SJCRH30 (cell line): ENCODE measurements at regions not wholly inside any gene's neighbourhood (a gene's known extent, or its start where the extent isn't known, plus 50 kb on each side); places are given as distances from the start of the nearest gene placed in this dataset.

Experiments
- DNase-seq, 2 experiments: peaks; one replicate each; pipeline ENCODE4 v3.0.0-alpha.2; 2015 to 2020
- H3K27ac ChIP-seq: fragments of 250-450 bp; sonication (Bioruptor Pico); 2 replicates; pipeline ENCODE4 v1.5.1; 2020; ENCODE audit warnings: mild to moderate bottlenecking, moderate library complexity
- H3K27me3 ChIP-seq: fragments of 250-450 bp; sonication (Bioruptor Pico); 2 replicates; pipeline ENCODE4 v1.5.1; 2020; ENCODE audit warnings: mild to moderate bottlenecking, moderate library complexity
- H3K36me3 ChIP-seq: fragments of 250-450 bp; sonication (Bioruptor Pico); 2 replicates; pipeline ENCODE4 v1.5.1; 2020; ENCODE audit warnings: mild to moderate bottlenecking, moderate library complexity
- H3K4me1 ChIP-seq: fragments of 250-450 bp; sonication (Bioruptor Pico); 2 replicates; pipeline ENCODE4 v1.5.1; 2020; ENCODE audit warnings: mild to moderate bottlenecking, moderate library complexity
- H3K4me3 ChIP-seq: fragments of 250-450 bp; sonication (Bioruptor Pico); 2 replicates; pipeline ENCODE4 v1.5.1; 2020; ENCODE audit warnings: mild to moderate bottlenecking, moderate library complexity
- H3K9me3 ChIP-seq: fragments of 250-450 bp; sonication (Bioruptor Pico); replicated peaks from 2 replicates; pipeline ENCODE4 v1.5.1; 2020; ENCODE audit warnings: mild to moderate bottlenecking, moderate library complexity

- Histone ChIP-seq H3K36me3 (no peaks in the 10 kb centered on the region), H3K9me3 (no peaks in the 10 kb centered on the region), H3K27me3 (no peaks in the 10 kb centered on the region), H3K27ac (no peak overlapping the region), H3K4me3 (no peak overlapping the region), H3K4me1 (peaks cover 8% of the 10 kb centered on the region; the same call in 1 of the 2 replicates)
- DNase-seq = peak; percentile 5 to 51
Observed at GRCh38 chr10:58919927-58920654, 256.4 kb upstream of the PHYHIPL start.

DNA sequence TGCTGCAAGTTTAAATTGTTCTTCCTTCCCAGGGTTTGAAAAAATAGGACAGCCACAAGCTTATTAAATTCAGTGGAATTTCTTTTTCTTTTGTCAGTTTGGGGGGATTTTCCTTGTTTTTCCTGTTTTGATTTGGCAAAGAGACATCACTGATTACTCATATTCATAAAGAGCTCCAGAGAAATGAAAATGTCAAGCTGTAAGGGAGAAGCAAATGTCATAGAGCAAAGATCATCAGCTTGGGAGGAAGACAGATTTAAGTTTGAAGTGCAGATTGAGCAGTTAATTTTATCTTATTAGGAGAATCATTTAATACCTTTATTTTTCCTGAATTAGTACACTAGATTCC, 255.8 kb upstream of the PHYHIPL start:
- Histone ChIP-seq H3K27ac (no peak overlapping the region), H3K27me3 (no peaks in the 10 kb centered on the region), H3K4me1 (peaks cover 8% of the 10 kb centered on the region; the same call in 1 of the 2 replicates), H3K9me3 (no peaks in the 10 kb centered on the region), H3K36me3 (no peaks in the 10 kb centered on the region), H3K4me3 (no peak overlapping the region)
- no peak for DNase-seq

- no peaks in the 10 kb centered on the region for H3K27me3 ChIP-seq
- H3K9me3 ChIP-seq = no peaks in the 10 kb centered on the region
- peaks cover 8% of the 10 kb centered on the region; the same call in 1 of the 2 replicates for H3K4me1 ChIP-seq
- no peak overlapping the region for H3K27ac ChIP-seq
- DNase-seq = no peak
- H3K4me3 ChIP-seq = no peak overlapping the region
- H3K36me3 ChIP-seq = no peaks in the 10 kb centered on the region
Observed at GRCh38 chr10:58921421-58921855, 255.0 kb upstream of the PHYHIPL start.

DNA sequence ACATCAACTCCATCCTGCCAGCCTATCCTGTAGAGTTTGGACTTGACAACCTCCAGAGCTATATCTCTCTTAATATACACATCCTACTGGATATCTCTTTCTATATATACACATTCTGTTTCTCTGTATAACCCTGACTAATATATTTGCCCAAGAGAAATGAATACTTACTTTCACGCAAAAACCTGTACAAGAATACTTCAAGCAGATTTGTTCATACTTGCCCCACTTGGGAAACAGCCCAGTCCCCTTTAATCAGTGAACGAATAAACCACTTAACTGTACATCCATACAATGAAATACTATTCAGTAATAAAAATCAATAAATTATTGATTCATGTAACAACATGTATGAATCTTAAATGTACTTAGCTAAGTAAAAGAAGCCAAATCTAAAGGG, 251.1 kb upstream of the PHYHIPL start:
- Histone ChIP-seq H3K36me3 (no peaks in the 10 kb centered on the region), H3K4me3 (no peak overlapping the region), H3K27ac (no peak overlapping the region), H3K4me1 (peaks cover 3% of the 10 kb centered on the region; the same call in 1 of the 2 replicates), H3K27me3 (no peaks in the 10 kb centered on the region), H3K9me3 (no peaks in the 10 kb centered on the region)
- no peak for DNase-seq

DNA sequence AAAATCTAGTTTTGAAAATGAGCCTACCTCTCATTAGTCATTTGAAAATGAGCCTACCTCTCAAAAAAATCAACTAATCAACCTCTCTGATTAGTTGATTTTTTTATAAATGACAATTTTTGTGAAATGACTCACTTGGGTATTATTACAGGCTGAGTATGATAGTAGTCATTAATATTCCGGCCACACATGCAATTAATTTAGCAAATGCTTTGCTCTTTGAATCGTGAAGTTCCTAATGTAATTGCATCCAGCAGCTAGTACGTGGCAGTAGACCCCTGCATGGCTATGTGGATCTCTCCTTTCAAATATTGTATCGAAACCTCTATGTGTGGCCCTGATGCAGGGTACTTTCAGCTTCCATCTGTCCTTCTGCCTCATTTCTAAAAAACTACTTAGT, 245.9 kb upstream of the PHYHIPL start:
- no peaks in the 10 kb centered on the region for H3K36me3 ChIP-seq
- no peaks in the 10 kb centered on the region for H3K27me3 ChIP-seq
- DNase-seq = no peak
- no peak overlapping the region for H3K27ac ChIP-seq
- H3K4me3 ChIP-seq = no peak overlapping the region
- H3K9me3 ChIP-seq = no peaks in the 10 kb centered on the region
- no peaks in the 10 kb centered on the region for H3K4me1 ChIP-seq

- H3K27me3 ChIP-seq = no peaks in the 10 kb centered on the region
- no peak overlapping the region for H3K4me3 ChIP-seq
- no peaks in the 10 kb centered on the region for H3K9me3 ChIP-seq
- DNase-seq = no peak
- H3K27ac ChIP-seq = no peak overlapping the region
- no peaks in the 10 kb centered on the region for H3K36me3 ChIP-seq
- no peaks in the 10 kb centered on the region for H3K4me1 ChIP-seq
Observed at GRCh38 chr10:58932126-58932525, 244.3 kb upstream of the PHYHIPL start.

- no peak overlapping the region for H3K27ac ChIP-seq
- H3K4me3 ChIP-seq = no peak overlapping the region
- no peaks in the 10 kb centered on the region for H3K27me3 ChIP-seq
- H3K36me3 ChIP-seq = no peaks in the 10 kb centered on the region
- DNase-seq = no peak
- H3K4me1 ChIP-seq = no peaks in the 10 kb centered on the region
- H3K9me3 ChIP-seq = no peaks in the 10 kb centered on the region
Observed at GRCh38 chr10:58932577-58933314, 243.7 kb upstream of the PHYHIPL start.

- DNase-seq = no peak
- Histone ChIP-seq H3K9me3 (no peaks in the 10 kb centered on the region), H3K4me3 (no peak overlapping the region), H3K27ac (no peak overlapping the region), H3K36me3 (no peaks in the 10 kb centered on the region), H3K4me1 (no peaks in the 10 kb centered on the region), H3K27me3 (no peaks in the 10 kb centered on the region)
Observed at GRCh38 chr10:58936364-58936763, 240.1 kb upstream of the PHYHIPL start.

GRCh38 chr10:58937423-58937822, 239.0 kb upstream of the PHYHIPL start:
- no peaks in the 10 kb centered on the region for H3K9me3 ChIP-seq
- no peaks in the 10 kb centered on the region for H3K36me3 ChIP-seq
- no peak for DNase-seq
- no peaks in the 10 kb centered on the region for H3K27me3 ChIP-seq
- no peaks in the 10 kb centered on the region for H3K4me1 ChIP-seq
- H3K4me3 ChIP-seq = no peak overlapping the region
- no peak overlapping the region for H3K27ac ChIP-seq

DNA sequence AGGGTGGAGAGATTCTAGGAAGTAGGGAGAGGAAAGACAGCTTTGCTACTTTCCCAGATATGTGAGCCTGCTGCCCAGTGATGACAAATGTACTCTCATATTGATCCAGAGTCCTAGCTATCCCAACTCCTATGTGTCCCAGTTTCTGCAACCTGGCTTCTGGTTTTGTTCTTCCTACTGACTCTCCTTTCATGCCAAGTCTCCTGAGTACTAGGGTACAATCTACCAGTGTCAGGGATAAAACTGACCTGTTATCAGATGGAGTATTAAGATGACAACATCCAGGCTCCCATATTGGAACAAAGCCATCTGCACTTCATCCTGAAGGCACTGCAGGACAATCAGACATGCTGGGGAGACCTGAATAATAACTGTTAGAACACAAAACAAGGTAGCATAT, 233.7 kb upstream of the PHYHIPL start:
- Histone ChIP-seq H3K9me3 (no peaks in the 10 kb centered on the region), H3K36me3 (no peaks in the 10 kb centered on the region), H3K4me3 (no peak overlapping the region), H3K27me3 (no peaks in the 10 kb centered on the region), H3K27ac (no peak overlapping the region), H3K4me1 (no peaks in the 10 kb centered on the region)
- no peak for DNase-seq

- no peak for DNase-seq
- Histone ChIP-seq H3K4me1 (no peaks in the 10 kb centered on the region), H3K9me3 (no peaks in the 10 kb centered on the region), H3K27me3 (no peaks in the 10 kb centered on the region), H3K4me3 (no peak overlapping the region), H3K36me3 (no peaks in the 10 kb centered on the region), H3K27ac (no peak overlapping the region)
Observed at GRCh38 chr10:58943256-58943890, 233.1 kb upstream of the PHYHIPL start.

DNA sequence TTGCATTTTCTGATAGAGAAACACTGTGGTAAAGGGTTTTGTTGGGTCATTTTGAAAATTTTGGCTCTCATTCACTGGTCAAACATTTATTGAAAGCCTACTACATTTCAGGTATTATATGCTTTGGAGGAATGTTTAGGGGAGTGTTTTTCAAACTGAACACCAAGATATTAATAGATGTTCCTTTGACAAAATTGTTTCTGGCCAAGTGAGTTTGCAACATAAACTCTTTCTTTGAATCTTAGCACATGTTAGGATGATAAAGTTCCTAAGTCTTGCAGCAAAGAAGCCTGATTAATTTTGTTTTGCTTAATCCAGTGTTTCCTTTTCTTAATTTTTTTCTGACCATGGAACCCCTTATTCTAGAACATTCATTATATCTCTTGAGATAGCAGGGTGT, 232.5 kb upstream of the PHYHIPL start:
- H3K27ac ChIP-seq = no peak overlapping the region
- H3K36me3 ChIP-seq = no peaks in the 10 kb centered on the region
- DNase-seq = no peak
- H3K27me3 ChIP-seq = no peaks in the 10 kb centered on the region
- H3K9me3 ChIP-seq = no peaks in the 10 kb centered on the region
- H3K4me1 ChIP-seq = no peaks in the 10 kb centered on the region
- H3K4me3 ChIP-seq = no peak overlapping the region

DNA sequence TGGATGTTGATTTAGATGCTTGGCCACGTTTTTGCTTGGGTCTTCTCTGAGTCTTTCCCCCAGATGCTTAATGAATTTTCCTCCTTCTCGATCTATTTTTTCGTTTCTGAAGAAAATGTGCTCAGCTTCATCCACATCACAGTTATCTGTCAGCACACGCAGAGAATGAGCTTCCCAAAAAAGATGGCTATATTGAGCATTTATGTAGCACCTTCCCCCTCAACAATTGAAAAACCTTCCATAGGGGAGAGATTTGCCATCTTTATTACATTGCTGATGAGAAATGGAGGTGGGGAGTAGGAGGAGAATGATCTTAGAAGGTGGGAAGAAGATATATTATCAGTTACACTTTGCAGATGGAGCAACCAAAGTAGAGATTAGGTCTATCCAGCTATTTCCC, 228.1 kb upstream of the PHYHIPL start:
- no peak overlapping the region for H3K4me3 ChIP-seq
- no peaks in the 10 kb centered on the region for H3K36me3 ChIP-seq
- peaks cover 11% of the 10 kb centered on the region; the same call in 1 of the 2 replicates for H3K4me1 ChIP-seq
- DNase-seq = no peak
- no peak overlapping the region for H3K27ac ChIP-seq
- H3K27me3 ChIP-seq = no peaks in the 10 kb centered on the region
- no peaks in the 10 kb centered on the region for H3K9me3 ChIP-seq

GRCh38 chr10:58950618-58951017, 225.8 kb upstream of the PHYHIPL start:
- Histone ChIP-seq H3K9me3 (no peaks in the 10 kb centered on the region), H3K4me1 (peaks cover 11% of the 10 kb centered on the region; the same call in 1 of the 2 replicates), H3K36me3 (no peaks in the 10 kb centered on the region), H3K27ac (no peak overlapping the region), H3K4me3 (no peak overlapping the region), H3K27me3 (no peaks in the 10 kb centered on the region)
- no peak for DNase-seq

- H3K9me3 ChIP-seq = no peaks in the 10 kb centered on the region
- DNase-seq = no peak
- no peak overlapping the region; the same call in 1 of the 2 replicates for H3K27ac ChIP-seq
- no peaks in the 10 kb centered on the region for H3K36me3 ChIP-seq
- H3K27me3 ChIP-seq = no peaks in the 10 kb centered on the region
- H3K4me3 ChIP-seq = no peak overlapping the region
- peaks cover 11% of the 10 kb centered on the region; the same call in 1 of the 2 replicates for H3K4me1 ChIP-seq
Observed at GRCh38 chr10:58951087-58951486, 225.4 kb upstream of the PHYHIPL start.
